PC-9 (cell line): ENCODE measurements at regions not wholly inside any gene's neighbourhood (a gene's known extent, or its start where the extent isn't known, plus 50 kb on each side); places are given as distances from the start of the nearest gene placed in this dataset.

Source experiments
- BruUV-seq: library from RNA; stranded (reverse); fragments of 400-500 nt; replicated peaks from 2 replicates; lab custom pipeline; 2021; lab: Mats Ljungman, UMichigan
- CTCF ChIA-PET: fragments of 300-600 bp; sonication (Branson Sonifier 250); formaldehyde crosslinking; loops from one replicate; lab custom pipeline; 2022; ENCODE audit warnings: antibody characterized with exemption; lab: Charles Lee
- POLR2A ChIA-PET: fragments of 300-600 bp; sonication (Branson Sonifier 250); formaldehyde crosslinking; loops from one replicate; lab custom pipeline; 2022; ENCODE audit warnings: antibody characterized with exemption; ENCODE audit not compliant: unreplicated experiment; lab: Charles Lee
- DNase-seq, 2 experiments: peaks; one replicate each; pipeline versions ENCODE4 v3.0.0 to v3.0.0-alpha.2; 2015 to 2022; ENCODE audit warnings: mixed read lengths in 1 of 2
- H2AFZ ChIP-seq: fragments of 200-600 bp; sonication (generic); 2 replicates; pipeline ENCODE4 v1.8.1; 2017; ENCODE audit warnings: antibody characterized with exemption
- H3F3A ChIP-seq: fragments of 200-600 bp; sonication (generic); 2 replicates; pipeline ENCODE4 v1.8.1; 2017; ENCODE audit warnings: antibody characterized with exemption, mild to moderate bottlenecking, low read depth; ENCODE audit not compliant: insufficient read depth
- H3K27ac ChIP-seq: fragments of 200-600 bp; sonication (generic); 2 replicates; pipeline ENCODE4 v1.6.1; 2016; ENCODE audit warnings: mixed run types
- H3K27me3 ChIP-seq: fragments of 200-600 bp; sonication (generic); 2 replicates; pipeline ENCODE4 v1.6.1; 2016; ENCODE audit warnings: low read depth, mixed run types; ENCODE audit not compliant: insufficient read depth
- H3K36me3 ChIP-seq: fragments of 200-600 bp; sonication (generic); 2 replicates; pipeline ENCODE4 v1.6.1; 2016; ENCODE audit warnings: low read depth, mixed run types
- H3K4me1 ChIP-seq: fragments of 200-600 bp; sonication (generic); replicated peaks from 2 replicates; pipeline ENCODE4 v1.6.1; 2016; ENCODE audit warnings: mixed run types; ENCODE audit not compliant: insufficient read depth
- H3K4me2 ChIP-seq: fragments of 200-600 bp; sonication (generic); 2 replicates; pipeline ENCODE4 v1.6.1; 2017; ENCODE audit warnings: mixed run types
- H3K4me3 ChIP-seq: fragments of 200-600 bp; sonication (generic); 2 replicates; pipeline ENCODE4 v1.6.1; 2016; ENCODE audit warnings: mixed run types
- H3K79me2 ChIP-seq: fragments of 200-600 bp; sonication (generic); 2 replicates; pipeline ENCODE4 v1.6.1; 2017; ENCODE audit warnings: low read depth, mixed run types
- H3K9me2 ChIP-seq: fragments of 200-600 bp; sonication (generic); 2 replicates; pipeline ENCODE4 v1.8.1; 2017; ENCODE audit warnings: mild to moderate bottlenecking; ENCODE audit not compliant: insufficient read depth
- H3K9me3 ChIP-seq: fragments of 200-600 bp; sonication (generic); 2 replicates; pipeline ENCODE4 v1.8.1; 2016; ENCODE audit warnings: low read depth; ENCODE audit not compliant: insufficient read depth
- H4K20me1 ChIP-seq: fragments of 200-600 bp; sonication (generic); 2 replicates; pipeline ENCODE4 v1.8.1; 2017; ENCODE audit not compliant: insufficient read depth
- CTCF ChIP-seq: fragments of 200-600 bp; sonication (generic); conservative IDR thresholded peaks from 2 replicates; pipeline ENCODE4 v1.6.1; 2017; ENCODE audit warnings: mixed run types, antibody characterized with exemption, mild to moderate bottlenecking, moderate library complexity
- EZH2 ChIP-seq: fragments of 200-600 bp; sonication (generic); IDR thresholded peaks from 2 replicates; pipeline ENCODE4 v1.8.0; 2017; ENCODE audit warnings: antibody characterized with exemption, low read depth
- intact Hi-C: fragments of 100-400 bp; cut with micrococcal nuclease; formaldehyde crosslinking; loops from one replicate; pipeline ENCODE4 v1.10.0; 2022; ENCODE audit not compliant: unreplicated experiment

- no peak for DNase-seq
- POLR2A ChIA-PET, result no interaction called here
- no peak overlapping the region for H2AFZ ChIP-seq
These were observed 54.8 kb upstream of the LARS2 start for GRCh38 chr3:45333549-45333948.

GRCh38 chr3:45337839-45338470 is 50.4 kb upstream of the LARS2 start:
- no peaks in the 10 kb centered on the region for H4K20me1 ChIP-seq
- H3F3A ChIP-seq, result no peaks in the 10 kb centered on the region
- ChIA-PET POLR2A (no interaction called here), CTCF (no interaction called here)
- no peaks in the 10 kb centered on the region for H3K36me3 ChIP-seq
- no peak overlapping the region for H3K27ac ChIP-seq
- H3K4me1 ChIP-seq, result no peaks in the 10 kb centered on the region
- intact Hi-C loops, result no loop called here
- BruUV-seq, result no TSS peak
- TF ChIP-seq EZH2 (no peak), CTCF (no peak)
- H3K4me2 ChIP-seq, result no peak overlapping the region
- H2AFZ ChIP-seq, result no peak overlapping the region
- H3K27me3 ChIP-seq, result no peaks in the 10 kb centered on the region
- DNase-seq, result no peak
- no peak overlapping the region for H3K4me3 ChIP-seq
- no peaks in the 10 kb centered on the region for H3K79me2 ChIP-seq
- H3K9me2 ChIP-seq, result no peaks in the 10 kb centered on the region
- H3K9me3 ChIP-seq, result no peaks in the 10 kb centered on the region

More at GRCh38 chr3:45333549-45333948, 54.8 kb upstream of the LARS2 start:
- Histone ChIP-seq H3K36me3 (no peaks in the 10 kb centered on the region), H3K4me1 (no peaks in the 10 kb centered on the region), H3K27me3 (no peaks in the 10 kb centered on the region), H3F3A (no peaks in the 10 kb centered on the region), H4K20me1 (no peaks in the 10 kb centered on the region), H3K27ac (no peak overlapping the region), H3K9me2 (no peaks in the 10 kb centered on the region), H3K9me3 (no peaks in the 10 kb centered on the region), H3K4me3 (no peak overlapping the region), H3K79me2 (no peaks in the 10 kb centered on the region), H3K4me2 (no peak overlapping the region)
- CTCF ChIA-PET, result no interaction called here
- TF ChIP-seq EZH2 (no peak), CTCF (no peak)
- intact Hi-C loops, result no loop called here
- no TSS peak for BruUV-seq
